CD4-positive, alpha-beta T cell treated with Interleukin-10 for 1 hour (primary cell): ENCODE measurements at regions not wholly inside any gene's neighbourhood (a gene's known extent, or its start where the extent isn't known, plus 50 kb on each side); places are given as distances from the start of the nearest gene placed in this dataset.
"Not testable (repeated sequence)": the region's sequence is repeated elsewhere in the genome, so short reads cannot be mapped to it uniquely, and the experiment has no call there.

Experiments
- DNase-seq: peaks from one replicate; pipeline ENCODE4 v3.0.0-alpha.2; 2020

DNA sequence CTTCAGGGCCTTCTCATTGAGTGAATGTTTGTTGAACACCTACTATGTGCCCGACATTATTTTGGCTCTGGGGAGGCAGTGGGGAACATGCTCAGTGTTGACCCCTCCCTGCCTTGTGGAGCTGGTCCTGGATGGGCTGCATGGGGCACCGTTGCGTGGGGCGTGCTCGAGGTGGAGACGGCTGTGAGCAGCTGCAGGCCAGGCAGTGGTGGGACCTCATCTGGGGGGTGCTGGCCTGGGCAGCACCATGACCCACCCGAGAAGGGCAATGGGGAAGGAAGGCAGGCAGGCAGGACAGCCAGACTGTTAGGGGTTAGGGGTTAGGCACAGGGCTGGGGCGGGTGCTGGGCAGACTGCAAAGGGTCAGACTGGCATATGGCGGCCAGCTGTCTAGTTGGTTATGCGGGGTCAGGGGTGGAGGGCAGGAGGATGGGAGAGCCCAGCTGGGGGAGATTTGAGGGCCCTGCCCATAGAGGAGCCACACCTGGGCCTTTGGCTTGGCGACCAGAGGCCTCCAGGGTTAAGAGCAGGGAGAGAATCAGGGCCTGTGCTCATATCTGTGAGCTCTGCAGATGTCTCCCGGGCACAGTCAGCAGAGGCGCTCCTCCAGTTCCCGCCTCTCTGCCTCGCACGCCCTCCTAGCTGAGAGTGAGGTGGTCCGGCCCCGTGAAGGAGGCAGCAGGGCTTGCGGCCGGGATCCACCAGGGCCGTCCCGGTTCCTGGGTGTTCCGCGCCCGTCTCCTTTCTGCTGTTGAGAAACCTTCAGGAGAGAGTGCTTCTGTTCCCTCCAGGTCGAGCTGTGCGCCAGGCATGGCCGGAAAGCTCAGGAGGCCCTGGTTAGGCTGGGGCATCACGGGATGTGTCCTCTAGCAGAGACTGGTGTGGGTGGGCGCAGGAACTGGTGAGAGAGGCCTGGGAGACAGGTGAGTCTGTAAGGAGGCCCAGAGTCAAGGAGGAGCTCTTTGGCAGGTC, 73.3 kb downstream of the RGS12 start:
- DNase-seq, result no peak

DNA sequence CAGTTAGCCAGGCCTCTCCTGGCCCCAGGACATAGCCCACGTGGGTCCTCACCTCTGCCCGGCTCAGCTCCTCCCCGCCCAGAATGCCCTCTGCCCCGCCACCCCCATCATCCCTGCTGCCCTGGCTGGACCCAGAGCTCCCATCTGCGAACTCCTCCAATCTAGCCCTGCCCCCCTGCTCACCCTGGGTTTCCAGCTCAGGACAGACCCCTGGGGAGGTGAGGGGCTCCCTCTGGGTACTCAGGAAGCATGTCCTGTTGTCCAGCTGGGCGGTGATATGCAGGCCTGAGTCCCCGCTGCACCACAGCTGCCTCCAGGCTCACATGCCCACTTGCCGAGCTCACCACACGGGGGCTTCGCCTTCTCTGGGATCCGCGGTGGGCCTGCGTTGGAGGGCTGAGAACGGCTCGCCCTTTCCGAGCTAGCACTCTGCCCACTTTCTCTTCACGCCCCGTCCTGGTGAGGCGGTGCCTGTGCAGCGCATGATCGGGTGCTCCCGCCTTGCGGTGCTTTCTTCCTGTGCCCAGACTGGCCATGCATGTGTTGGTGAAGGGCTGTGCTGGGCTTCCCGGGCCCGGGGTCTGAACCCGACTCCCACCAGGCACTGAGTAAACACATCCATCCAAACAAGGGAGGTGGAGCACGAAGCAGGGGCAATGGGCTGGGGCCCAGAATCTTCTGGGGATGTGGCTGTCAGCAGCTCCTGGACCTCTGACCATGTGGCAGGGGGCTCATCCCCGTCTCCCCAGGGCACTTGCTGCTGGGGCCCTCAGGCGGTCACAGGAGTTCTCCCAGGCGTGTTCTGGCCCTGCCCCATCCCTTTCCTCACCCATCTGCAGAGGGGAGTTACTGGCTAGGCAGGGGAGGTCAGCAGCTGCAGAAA, 74.3 kb downstream of the RGS12 start:
- DNase-seq, result no peak

- no peak for DNase-seq
Observed at GRCh38 chr4:3367866-3368265, 73.9 kb upstream of the HGFAC start.

GRCh38 chr4:3368334-3368733, 73.4 kb upstream of the HGFAC start:
- DNase-seq, result no peak

GRCh38 chr4:3368841-3369760, 72.7 kb upstream of the HGFAC start:
- DNase-seq, result no peak

DNA sequence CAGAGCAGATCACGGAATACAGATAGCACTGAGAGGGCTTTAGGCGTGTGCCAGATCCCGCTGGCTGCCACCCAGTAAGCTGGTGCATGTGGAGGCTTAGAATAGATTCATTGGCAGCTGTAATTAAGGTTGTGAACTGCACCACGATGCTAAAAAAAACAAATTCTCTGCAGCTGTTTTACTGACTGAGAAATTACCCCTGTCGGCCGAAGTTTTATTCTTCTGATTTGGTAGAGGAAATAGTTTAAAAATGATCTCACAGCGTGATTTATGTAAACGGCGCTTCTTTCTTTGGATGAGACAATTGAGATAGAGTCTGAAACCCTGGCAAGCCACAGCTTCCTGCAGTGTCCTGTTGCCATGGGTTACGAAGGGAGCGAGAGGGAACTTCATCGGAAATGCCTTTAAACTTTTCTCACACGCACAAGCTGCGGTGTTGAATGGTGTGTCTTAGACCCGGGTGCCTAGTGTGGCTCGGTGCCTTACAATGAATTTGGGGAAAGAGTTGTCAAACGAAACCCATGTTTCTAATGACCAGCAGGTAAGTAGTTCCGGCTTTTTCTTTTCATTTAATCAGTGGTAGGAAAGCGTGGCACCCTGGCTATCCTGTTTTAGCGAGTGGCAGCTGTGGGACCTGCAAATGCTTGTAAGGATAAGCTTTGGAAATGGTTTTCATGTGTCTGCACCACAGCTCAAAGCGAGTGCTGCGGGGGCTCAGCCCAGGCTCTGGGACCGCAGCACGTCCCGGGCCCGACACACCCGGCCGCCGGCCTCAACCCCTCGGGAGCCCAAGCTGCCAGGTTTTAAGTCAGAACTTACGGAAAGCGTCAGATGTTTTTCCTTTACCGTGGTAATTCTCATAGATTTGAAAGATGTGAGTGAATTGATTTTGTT, 71.7 kb upstream of the HGFAC start:
- DNase-seq, result peak; percentile 51

GRCh38 chr4:3371033-3372001, 70.5 kb upstream of the HGFAC start:
- no peak for DNase-seq

- no peak for DNase-seq
Observed at GRCh38 chr4:3372264-3372932, 69.4 kb upstream of the HGFAC start.

- peak; percentile 36 for DNase-seq
Observed at GRCh38 chr4:3372933-3373465, 68.8 kb upstream of the HGFAC start.

DNA sequence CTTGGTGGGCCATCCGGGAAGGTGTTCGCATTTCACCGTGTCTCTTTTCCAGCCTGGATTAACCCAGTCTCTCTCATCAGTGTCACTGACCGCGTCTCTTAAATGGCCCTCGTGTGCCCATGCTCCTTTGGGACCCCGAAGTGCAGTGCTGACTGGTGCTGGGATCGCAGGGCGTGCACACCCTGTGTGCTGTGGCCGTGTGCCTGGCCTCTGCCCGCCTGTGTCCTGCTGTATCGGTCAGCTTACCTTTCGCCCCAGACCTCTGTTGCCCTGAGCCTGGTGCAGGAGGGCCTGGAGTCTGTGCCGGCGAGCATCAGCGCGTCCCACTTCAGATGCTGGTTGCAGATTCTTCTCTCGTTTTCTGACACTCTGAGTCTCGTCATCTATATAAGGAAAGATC, 68.3 kb upstream of the HGFAC start:
- no peak for DNase-seq

DNA sequence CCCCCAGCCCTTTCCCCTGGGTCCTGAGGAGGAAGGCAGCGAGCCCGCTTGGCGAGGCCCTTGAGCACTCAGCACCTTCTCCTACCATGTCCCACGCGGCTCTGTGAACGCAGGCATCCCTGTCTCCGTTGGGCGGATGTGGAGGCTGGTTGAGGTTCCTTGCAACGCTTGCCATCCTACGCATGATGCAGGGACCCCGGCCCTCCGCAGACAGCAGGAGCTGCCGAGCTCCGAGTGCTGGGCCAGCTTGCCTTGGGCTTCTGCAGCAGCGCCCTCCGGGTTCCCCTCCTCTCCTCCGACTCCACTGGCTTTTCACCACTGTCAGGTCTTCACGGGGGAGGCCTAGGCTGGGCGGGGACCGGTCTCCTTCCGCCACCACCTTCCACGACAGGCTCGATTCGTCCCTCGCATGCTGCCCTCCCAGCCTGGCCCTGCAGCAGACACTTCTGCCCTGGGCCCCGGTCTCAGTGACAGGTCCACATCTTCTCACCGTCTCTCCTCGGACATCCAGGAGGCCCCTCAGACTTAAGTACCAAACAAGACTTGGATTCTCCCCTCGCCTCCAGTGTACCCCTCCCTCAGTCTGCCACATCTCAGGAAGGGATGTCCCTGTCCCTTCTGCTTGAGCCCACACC, 67.6 kb upstream of the HGFAC start:
- DNase-seq, result no peak

DNA sequence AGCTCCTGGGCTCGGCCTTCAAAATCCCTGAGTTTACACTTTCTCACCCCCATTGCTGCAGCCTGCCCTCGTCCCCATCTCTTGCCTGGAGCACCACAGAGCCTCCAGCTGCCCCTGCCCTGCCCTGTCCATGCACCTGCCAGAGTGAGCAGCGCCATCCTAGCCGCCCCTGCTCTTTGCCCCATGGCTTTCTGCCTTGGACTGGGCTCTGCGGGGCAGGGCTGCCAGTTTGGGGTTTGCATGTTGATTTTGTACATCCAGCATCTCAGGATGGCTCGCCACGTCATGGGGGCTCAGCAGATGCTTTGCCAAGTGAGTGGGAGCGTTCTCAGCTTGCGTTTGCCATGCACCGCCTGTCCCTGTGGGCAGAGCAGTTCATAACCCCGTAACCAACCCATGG, 67.1 kb upstream of the HGFAC start:
- DNase-seq, result no peak

GRCh38 chr4:3375688-3376087, 66.1 kb upstream of the HGFAC start:
- DNase-seq, result no peak

DNA sequence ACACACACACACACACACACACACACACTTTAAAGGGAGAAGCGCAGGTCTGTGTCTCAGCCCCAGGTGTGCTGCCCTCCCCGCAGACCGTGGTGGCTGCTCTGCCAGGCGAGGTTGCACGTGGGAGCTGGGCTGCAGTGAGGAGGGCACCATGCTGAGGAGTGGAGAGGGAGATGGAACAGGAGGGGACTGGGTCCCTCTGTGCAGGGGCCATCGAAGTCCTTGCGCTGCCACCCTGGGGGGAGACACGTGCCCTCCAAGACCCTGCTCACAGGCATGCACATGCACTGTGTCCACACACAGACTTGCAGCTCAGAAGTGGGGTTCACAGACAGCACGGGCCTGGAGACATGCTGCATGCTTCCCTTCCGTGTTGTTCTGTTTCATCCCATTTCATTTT, 65.5 kb upstream of the HGFAC start:
- DNase-seq, result no peak

DNA sequence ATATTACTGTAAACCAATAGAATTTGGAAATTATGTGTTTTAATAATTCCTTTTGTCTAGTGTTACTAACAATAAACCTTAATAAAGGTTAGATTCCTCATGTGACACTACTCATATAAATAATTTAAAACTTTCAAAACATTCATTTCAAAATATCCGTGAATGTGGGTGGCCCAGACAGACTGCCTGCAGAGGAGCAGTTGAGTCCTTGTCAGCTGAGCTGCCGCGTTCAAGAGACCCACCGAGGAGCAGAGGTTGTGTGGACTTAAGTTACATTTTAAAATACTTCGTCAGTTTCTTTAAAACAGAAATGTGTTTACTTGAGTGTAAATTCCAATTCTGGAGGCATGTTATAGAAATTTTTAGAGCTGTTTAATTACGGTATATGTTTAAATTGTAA, 64.2 kb upstream of the HGFAC start:
- DNase-seq, result no peak

GRCh38 chr4:3380336-3380735, 61.4 kb upstream of the HGFAC start:
- DNase-seq, result not testable (repeated sequence)

- DNase-seq, result not testable (repeated sequence)
Observed at GRCh38 chr4:3381208-3381607, 60.6 kb upstream of the HGFAC start.

DNA sequence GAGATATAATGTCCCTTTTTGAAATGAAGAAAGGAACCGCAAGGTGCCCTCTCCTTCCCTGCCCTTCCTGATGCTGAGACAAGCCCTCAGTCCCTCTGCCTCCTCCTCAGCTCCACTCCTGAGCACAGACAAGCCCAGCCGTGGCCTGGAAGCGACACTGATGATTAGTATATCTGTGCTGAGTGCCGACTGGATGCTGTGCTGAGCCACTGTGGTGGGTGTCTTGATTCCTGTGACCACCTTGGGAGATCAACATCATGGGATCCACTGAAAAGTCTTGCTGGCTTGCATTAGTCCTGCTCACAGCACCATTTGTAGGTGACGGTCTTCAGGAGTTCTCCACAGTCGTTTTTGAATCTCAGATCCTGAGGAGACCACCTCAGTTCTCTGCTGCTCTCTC, 59.5 kb upstream of the HGFAC start:
- DNase-seq, result no peak

DNA sequence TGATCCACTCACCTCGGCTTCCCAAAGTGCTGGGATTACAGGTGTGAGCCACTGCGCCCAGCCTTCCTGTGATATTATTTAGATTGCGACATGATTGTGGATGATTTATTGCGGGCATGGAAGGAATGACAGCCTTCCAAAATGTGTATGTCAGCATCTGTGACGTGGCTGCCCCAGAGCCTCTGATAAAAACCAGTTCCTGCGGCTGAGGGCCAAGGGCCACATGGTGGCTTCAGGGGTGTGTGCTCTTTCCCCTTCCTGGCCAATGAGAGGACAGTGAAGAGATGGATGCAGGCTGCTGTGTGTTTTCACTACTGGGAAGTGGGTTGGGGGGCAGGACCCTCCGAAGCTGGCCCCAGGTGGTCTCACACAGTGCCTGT, 57.4 kb upstream of the HGFAC start:
- DNase-seq, result no peak
